ENCODE measurements at regions not wholly inside any gene's neighbourhood (a gene's known extent, or its start where the extent isn't known, plus 50 kb on each side); places are given as distances from the start of the nearest gene placed in this dataset.

- WGBS = 89% methylated on average over 1 of the region's 1 CpG
- no peaks in the 10 kb centered on the region for H3K9me3 ChIP-seq (ENCODE audit: control insufficient read depth in 4 of 4, low read length in 3 of 4)
- H3K36me3 ChIP-seq (ENCODE audit: control insufficient read depth in 4 of 4, insufficient read depth in 3 of 4, low read depth in 1 of 4, low read length in 3 of 4) = no peaks in the 10 kb centered on the region
- TF ChIP-seq HNF4A (conservative IDR thresholded peaks at IDR 0.05) = no peak
- TF ChIP-seq EGR1 (IDR thresholded peaks at IDR 0.05; ENCODE audit: low read depth in 2 of 2) = no peak
- TF ChIP-seq REST (IDR thresholded peaks at IDR 0.05) = no peak
- no peak for TF ChIP-seq RXRA (IDR thresholded peaks at IDR 0.05)
- no peak for TF ChIP-seq CTCF (IDR thresholded peaks at IDR 0.05; ENCODE audit: low read depth, low read length, missing input control)
- no peak for TF ChIP-seq FOXA2 (IDR thresholded peaks at IDR 0.05)
- no peak for TF ChIP-seq HNF4G (IDR thresholded peaks at IDR 0.05)
- TF ChIP-seq JUND (IDR thresholded peaks at IDR 0.05) = no peak
- no peak for TF ChIP-seq TAF1 (conservative IDR thresholded peaks at IDR 0.05)
- TF ChIP-seq ATF3 (IDR thresholded peaks at IDR 0.05) = no peak
- TF ChIP-seq FOXA1 (IDR thresholded peaks at IDR 0.05) = no peak
- TF ChIP-seq MAX (IDR thresholded peaks at IDR 0.05) = no peak
- TF ChIP-seq YY1 (IDR thresholded peaks at IDR 0.05) = no peak
- TF ChIP-seq GABPA (IDR thresholded peaks at IDR 0.05 in 1 of 2, conservative IDR thresholded peaks at IDR 0.05 in 1 of 2) = no peak
- no peak for TF ChIP-seq SP1 (IDR thresholded peaks at IDR 0.05)
- no peak for TF ChIP-seq NR2F2 (IDR thresholded peaks at IDR 0.05)
- no peak for TF ChIP-seq ZBTB33 (IDR thresholded peaks at IDR 0.05)
- no peaks in the 10 kb centered on the region for H3K27me3 ChIP-seq (ENCODE audit: control insufficient read depth in 4 of 4, insufficient read depth in 4 of 4, low read length in 3 of 4)
- no peak for DNase-seq (ENCODE audit: low spot score)
- peaks cover 0 to 24% (median 6%) of the 10 kb centered on the region in 4 donors for H3K4me1 ChIP-seq (ENCODE audit: control insufficient read depth in 4 of 4, insufficient read depth in 4 of 4, low read length in 3 of 4)
- peak overlapping the region in 1 of 2 donors; percentile 45 for H3K9ac ChIP-seq (ENCODE audit: low read depth in 1 of 2, low read length in 2 of 2)
- peak overlapping the region in 2 of 3 donors; percentile 47 to 59 for H3K4me3 ChIP-seq (ENCODE audit: low read depth in 1 of 3, low read length in 3 of 3)
- peak overlapping the region; percentile 50 to 66 for H3K27ac ChIP-seq (ENCODE audit: low read depth in 1 of 2, low read length in 2 of 2)
These were observed 113.4 kb upstream of the CARMIL1 start for GRCh38 chr6:25165800-25166199.

Data from liver (tissue), 8 donors.